K562 (cell line): ENCODE measurements at regions not wholly inside any gene's neighbourhood (a gene's known extent, or its start where the extent isn't known, plus 50 kb on each side); places are given as distances from the start of the nearest gene placed in this dataset.
A peak's percentile ranks its signal among the peaks of the same experiment; 100 is the strongest.
"Not testable (repeated sequence)": the region's sequence is repeated elsewhere in the genome, so short reads cannot be mapped to it uniquely, and the experiment has no call there.

Source experiments
- ATAC-seq: fragments of 200-7000 bp; cut with Tn5 transposase; 3 replicates; pipeline ENCODE4 v1.9.1; 2020; ENCODE audit warnings: moderate library complexity
- BruUV-seq: library from RNA; stranded (reverse); fragments of 400-500 nt; replicated peaks from 2 replicates; lab custom pipeline; 2021; lab: Mats Ljungman, UMichigan
- CTCF ChIA-PET: fragments of 300-600 bp; formaldehyde crosslinking; extraction: SDS; loops from one replicate; lab custom pipeline; 2021; ENCODE audit warnings: low intra/inter-chr PET ratio; lab: Yijun Ruan, JAX
- POLR2A ChIA-PET: fragments of 300-600, 350-650 bp; sonication (Branson Sonifier 250); formaldehyde crosslinking; extraction: SDS; loops from one replicate; lab custom pipeline; 2021; ENCODE audit warnings: antibody characterized with exemption, inconsistent platforms; lab: Yijun Ruan, JAX
- DNase-seq, 4 experiments: peaks; one replicate each; pipeline versions ENCODE4 v3.0.0 to v3.0.0-alpha.2; 2011 to 2018; ENCODE audit warnings: low spot score in 3 of 4, mixed read lengths in 3 of 4; ENCODE audit errors: extremely low read depth in 1 of 4
- FAIRE-seq: peaks from 2 replicates; lab custom pipeline; 2011; peaks lifted over from hg19 to GRCh38; lab: Jason Lieb, UNC
- H2AFZ ChIP-seq: 2 replicates; pipeline ENCODE4 v1.6.0; 2011; ENCODE audit warnings: low read depth, low read length, control low read depth, inconsistent platforms
- H3K27ac ChIP-seq: fragments of 200-600 bp; 3 replicates; pipeline ENCODE4 v1.8.0; 2011; ENCODE audit warnings: low read depth, mild to moderate bottlenecking, control low read depth, inconsistent platforms, low read length, moderate library complexity, mixed read lengths; ENCODE audit errors: extremely low read depth
- H3K27me3 ChIP-seq, 2 experiments: fragments of 300-600 bp in 1 of 2; 2 replicates in 1 of 2; 3 replicates in 1 of 2; pipeline versions ENCODE4 v1.6.0 to v1.8.0; 2011; ENCODE audit warnings: inconsistent platforms in 2 of 2, low read length in 2 of 2, mild to moderate bottlenecking in 1 of 2, mixed read lengths in 1 of 2, moderate library complexity in 1 of 2; ENCODE audit not compliant: control insufficient read depth in 2 of 2, insufficient read depth in 2 of 2
- H3K36me3 ChIP-seq: fragments of 300-600 bp; 3 replicates; pipeline ENCODE4 v1.8.0; 2011; ENCODE audit warnings: mild to moderate bottlenecking, low read length, inconsistent platforms; ENCODE audit not compliant: control insufficient read depth, insufficient read depth
- H3K4me1 ChIP-seq, 2 experiments: fragments of 200-600 bp in 1 of 2; replicated peaks in 1 of 2; 2 replicates in 1 of 2; 3 replicates in 1 of 2; pipeline versions ENCODE4 v1.5.1 to v1.8.0; 2011; ENCODE audit warnings: inconsistent platforms in 2 of 2, low read length in 2 of 2, mild to moderate bottlenecking in 1 of 2, mixed read lengths in 1 of 2, moderate library complexity in 1 of 2; ENCODE audit not compliant: control insufficient read depth in 2 of 2, insufficient read depth in 2 of 2
- H3K4me2 ChIP-seq: 2 replicates; pipeline ENCODE4 v1.6.1; 2011; ENCODE audit warnings: low read length, control low read depth, inconsistent platforms, mixed read lengths; ENCODE audit not compliant: insufficient read depth
- H3K4me3 ChIP-seq: fragments of 200-600 bp; sonication (generic), shearing (Covaris generic); 2 replicates; pipeline ENCODE4 v1.5.1; 2016; ENCODE audit warnings: control low read depth, inconsistent platforms
- H3K79me2 ChIP-seq: fragments of 200-600 bp; 3 replicates; pipeline ENCODE4 v1.8.0; 2011; ENCODE audit warnings: low read length, inconsistent platforms; ENCODE audit not compliant: control insufficient read depth, insufficient read depth
- H3K9ac ChIP-seq, 2 experiments: 2 replicates each; pipeline versions ENCODE4 v1.6.0 to v1.6.1; 2011; ENCODE audit warnings: low read depth in 2 of 2, low read length in 2 of 2, control low read depth in 1 of 2, inconsistent platforms in 1 of 2, mild to moderate bottlenecking in 1 of 2, mixed read lengths in 1 of 2; ENCODE audit not compliant: insufficient read depth in 1 of 2
- H3K9me1 ChIP-seq: one replicate; pipeline ENCODE4 v1.6.0; 2011; ENCODE audit warnings: inconsistent platforms, mild to moderate bottlenecking, low read length, moderate library complexity; ENCODE audit not compliant: control insufficient read depth, insufficient read depth
- H3K9me3 ChIP-seq: replicated peaks from 2 replicates; pipeline ENCODE4 v1.5.1; 2011; ENCODE audit warnings: low read depth, low read length, inconsistent platforms; ENCODE audit not compliant: control insufficient read depth, insufficient read depth
- H4K20me1 ChIP-seq: replicated peaks from 2 replicates; pipeline ENCODE4 v1.6.1; 2011; ENCODE audit warnings: low read length, inconsistent platforms, mixed read lengths; ENCODE audit not compliant: control insufficient read depth, insufficient read depth
- ARID2 ChIP-seq: fragments of 450-650 bp; IDR thresholded peaks from 2 replicates; pipeline ENCODE4 v1.6.1; 2017; ENCODE audit warnings: antibody characterized with exemption, mild to moderate bottlenecking
- CCNT2 ChIP-seq: IDR thresholded peaks from 2 replicates; pipeline ENCODE4 v1.6.1; 2011; ENCODE audit warnings: borderline replicate concordance, low read depth, mild to moderate bottlenecking, moderate library complexity, mixed read lengths, low read length; ENCODE audit not compliant: insufficient read length; ENCODE audit errors: extremely low read depth
- NR2C2 ChIP-seq, 2 experiments: fragments of 200-800 bp in 1 of 2; sonication (Bioruptor generic) in 1 of 2; sonication (generic) in 1 of 2; formaldehyde crosslinking in 1 of 2; IDR thresholded peaks; 2 replicates each; pipeline versions ENCODE4 v1.6.1 to v1.8.0; 2016 to 2022; ENCODE audit warnings: mild to moderate bottlenecking in 1 of 2, missing compliant biosample characterization in 1 of 2, missing genetic modification characterization in 1 of 2, missing genetic modification reagents in 1 of 2
- ZNF146 ChIP-seq: IDR thresholded peaks from one replicate; pipeline ENCODE4 v1.6.1; 2018; ENCODE audit warnings: missing compliant biosample characterization; ENCODE audit not compliant: unreplicated experiment
- ZZZ3 ChIP-seq: fragments of 450-650 bp; IDR thresholded peaks from 2 replicates; pipeline ENCODE4 v1.6.1; 2016; ENCODE audit warnings: antibody characterized with exemption, mild to moderate bottlenecking, moderate library complexity
- WGBS: fragments of 100-300 bp; shearing (Covaris generic); methylation state at CpG from one replicate; pipeline ENCODE4 v1.1.6; 2016; ENCODE audit warnings: low coverage, mixed read lengths; ENCODE audit not compliant: insufficient coverage; ENCODE audit errors: missing lambda C conversion rate; 5-methylcytosine and 5-hydroxymethylcytosine counted together
- in situ Hi-C: fragments of 300-500 bp; cut with MboI; formaldehyde crosslinking; loops from 4 replicates; pipeline ENCODE4 v1.15.0; 2018; ENCODE audit warnings: inconsistent platforms, mixed read lengths
- intact Hi-C: fragments of 100-400 bp; cut with micrococcal nuclease; formaldehyde crosslinking; loops from 2 replicates; pipeline ENCODE4 v1.14.2; 2022

DNA sequence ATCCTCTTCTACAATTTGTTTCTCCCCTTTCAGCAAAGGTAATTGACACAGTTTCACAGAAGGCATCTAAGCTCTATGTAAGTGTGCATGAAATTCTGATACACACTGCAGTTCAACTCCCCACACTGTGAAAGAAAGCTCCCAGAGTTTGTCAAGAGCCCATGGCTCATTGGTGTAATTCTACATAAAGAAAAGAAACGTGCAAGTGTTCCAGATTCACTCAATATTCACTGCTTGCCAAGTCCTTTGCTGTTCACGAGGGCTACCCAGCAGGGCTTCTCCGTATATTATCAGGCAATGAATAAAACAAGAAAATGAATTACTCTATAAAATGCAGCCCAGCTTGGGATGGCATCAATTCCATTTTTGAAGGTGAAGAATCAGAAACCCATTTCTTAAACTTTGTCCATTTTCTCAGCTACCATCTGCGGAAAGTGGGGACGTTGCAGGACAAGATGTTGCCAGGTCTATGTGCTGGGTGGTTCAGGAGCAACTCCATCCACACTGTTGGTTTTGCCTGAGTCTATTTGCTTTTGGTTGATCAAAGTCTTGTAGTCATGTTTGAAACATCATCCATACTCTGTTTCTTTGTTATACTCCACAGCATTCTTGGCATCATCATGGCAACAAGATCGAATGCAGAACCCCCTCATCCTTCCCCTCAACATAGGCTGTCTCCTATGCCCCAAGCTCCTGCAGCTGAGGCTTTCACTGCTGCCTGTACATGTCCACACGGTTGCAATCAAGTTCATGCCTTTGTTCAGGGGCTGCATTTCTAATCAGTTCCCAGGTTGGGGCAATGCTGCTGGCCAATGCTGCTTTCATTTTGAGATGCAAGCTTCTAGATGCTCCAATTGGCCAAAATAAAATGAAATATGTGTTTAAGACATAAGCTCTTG, 301.8 kb downstream of the MED10 start (continued):
- no peak for TF ChIP-seq NR2C2 (CRISPR knock-in tag; IDR thresholded peaks at IDR 0.05)
- no peak for TF ChIP-seq NR2C2 (tag; IDR thresholded peaks at IDR 0.05)
- TF ChIP-seq CCNT2, result no peak
- TF ChIP-seq ZZZ3, result no peak
- no peak for TF ChIP-seq ARID2

DNA sequence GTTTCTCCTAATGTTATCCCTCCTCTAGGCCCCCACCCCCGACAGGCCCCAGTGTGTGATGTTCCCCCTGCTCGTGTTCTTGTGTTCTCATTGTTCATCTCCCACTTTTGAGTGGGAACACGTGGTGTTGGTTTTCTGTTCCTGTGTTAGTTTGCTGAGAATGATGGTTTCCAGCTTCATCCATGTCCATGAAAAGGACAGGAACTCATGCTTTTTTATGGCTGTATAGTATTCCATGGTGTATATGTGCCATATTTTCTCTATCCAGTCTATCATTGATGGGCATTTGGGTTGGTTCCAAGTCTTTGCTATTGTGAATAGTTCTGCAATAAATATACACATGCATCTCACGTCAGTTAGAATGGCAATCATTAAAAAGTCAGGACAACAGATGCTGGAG, 305.9 kb downstream of the MED10 start:
- POLR2A ChIA-PET, H3K79me2 ChIP-seq, H3K9ac ChIP-seq, H3K9me3 ChIP-seq, H3K4me3 ChIP-seq, H3K4me2 ChIP-seq, H3K27ac ChIP-seq, BruUV-seq, CTCF ChIA-PET, H4K20me1 ChIP-seq, DNase-seq, H3K9me1 ChIP-seq, H2AFZ ChIP-seq, intact Hi-C loops, FAIRE-seq, H3K4me1 ChIP-seq, in situ Hi-C loops, H3K36me3 ChIP-seq, H3K27me3 ChIP-seq, ATAC-seq: not testable (repeated sequence)
- TF ChIP-seq ZNF146 (CRISPR knock-in tag), result peak; percentile 64
- 3% methylated on average over 4 of the region's 4 CpGs for WGBS
